Osteoblast (primary cell): ENCODE measurements at regions not wholly inside any gene's neighbourhood (a gene's known extent, or its start where the extent isn't known, plus 50 kb on each side); places are given as distances from the start of the nearest gene placed in this dataset.

Experiments used
- DNase-seq: peaks from one replicate; pipeline ENCODE4 v3.0.0; 2011; ENCODE audit warnings: low spot score, mixed read lengths; ENCODE audit not compliant: insufficient read length; ENCODE audit errors: missing footprints
- H2AFZ ChIP-seq: 2 replicates; pipeline ENCODE4 v1.6.0; 2011; ENCODE audit warnings: mild to moderate bottlenecking, low read length
- H3K27ac ChIP-seq: 2 replicates; pipeline ENCODE4 v1.5.1; 2011; ENCODE audit warnings: mild to moderate bottlenecking, low read depth, low read length, moderate library complexity
- H3K27me3 ChIP-seq: 2 replicates; pipeline ENCODE4 v1.6.0; 2012; ENCODE audit warnings: mild to moderate bottlenecking, control low read depth, inconsistent platforms, low read length, moderate library complexity; ENCODE audit not compliant: insufficient read depth
- H3K36me3 ChIP-seq: 2 replicates; pipeline ENCODE4 v1.5.1; 2011; ENCODE audit warnings: mild to moderate bottlenecking, low read length, control low read depth, moderate library complexity; ENCODE audit not compliant: insufficient read depth
- H3K4me1 ChIP-seq: 2 replicates; pipeline ENCODE4 v1.5.1; 2011; ENCODE audit warnings: mild to moderate bottlenecking, low read length, control low read depth, moderate library complexity; ENCODE audit not compliant: insufficient read depth
- H3K4me2 ChIP-seq: 2 replicates; pipeline ENCODE4 v1.6.0; 2011; ENCODE audit warnings: mild to moderate bottlenecking, low read length; ENCODE audit not compliant: insufficient read depth
- H3K4me3 ChIP-seq: fragments of 200-600 bp; sonication (generic); 3 replicates; pipeline ENCODE4 v1.5.1; 2012; ENCODE audit warnings: mild to moderate bottlenecking, low read length, inconsistent platforms; ENCODE audit not compliant: insufficient read depth
- H3K79me2 ChIP-seq: 2 replicates; pipeline ENCODE4 v1.6.0; 2012; ENCODE audit warnings: mild to moderate bottlenecking, low read length, control low read depth, inconsistent platforms; ENCODE audit not compliant: insufficient read depth
- H3K9me3 ChIP-seq: 2 replicates; pipeline ENCODE4 v1.5.1; 2011; ENCODE audit warnings: low read depth, low read length, control low read depth
- H4K20me1 ChIP-seq: 2 replicates; pipeline ENCODE4 v1.6.0; 2012; ENCODE audit warnings: mild to moderate bottlenecking, low read length, control low read depth; ENCODE audit not compliant: insufficient read depth
- TF ChIP-seq, protein P1 (sequence below): IDR thresholded peaks from 2 replicates; pipeline ENCODE4 v1.5.1; 2011; ENCODE audit warnings: mild to moderate bottlenecking, low read depth, low read length, moderate library complexity; ENCODE audit errors: extremely low read depth

DNA sequence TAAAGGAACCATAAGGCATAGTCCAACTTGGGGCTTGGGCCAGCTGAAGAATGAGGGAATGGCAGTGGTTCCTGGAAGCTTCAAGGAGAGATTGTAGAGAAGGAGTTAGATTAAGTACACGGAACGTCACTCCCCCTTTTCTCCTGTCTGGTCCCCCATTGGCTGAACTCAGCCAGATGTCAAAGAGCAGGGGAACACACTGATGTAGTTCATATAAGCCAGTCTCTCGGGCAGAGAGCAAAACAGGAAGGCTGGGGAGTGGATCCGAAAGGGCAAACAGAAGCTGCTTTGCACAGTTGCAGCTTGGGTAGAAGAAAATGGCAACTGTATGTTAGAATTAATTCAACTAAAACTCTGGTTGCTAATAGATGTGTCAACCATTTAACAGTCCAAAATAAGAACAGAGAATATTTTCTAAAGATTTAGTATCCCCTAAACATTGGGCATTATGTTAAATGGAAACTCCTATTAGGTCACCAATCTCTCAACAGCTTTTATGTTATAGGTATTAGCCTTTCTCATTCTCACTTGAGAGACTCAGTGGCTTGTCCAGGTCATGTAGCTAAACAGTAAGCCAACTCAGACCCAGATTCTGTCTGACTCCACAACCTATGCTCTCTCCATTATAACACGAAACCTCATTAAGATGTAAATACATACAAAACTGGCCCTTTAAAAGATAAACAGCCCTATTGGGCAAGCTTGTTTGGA lies 600.7 kb upstream of the USP24 start:
- TF ChIP-seq, protein P1, sequence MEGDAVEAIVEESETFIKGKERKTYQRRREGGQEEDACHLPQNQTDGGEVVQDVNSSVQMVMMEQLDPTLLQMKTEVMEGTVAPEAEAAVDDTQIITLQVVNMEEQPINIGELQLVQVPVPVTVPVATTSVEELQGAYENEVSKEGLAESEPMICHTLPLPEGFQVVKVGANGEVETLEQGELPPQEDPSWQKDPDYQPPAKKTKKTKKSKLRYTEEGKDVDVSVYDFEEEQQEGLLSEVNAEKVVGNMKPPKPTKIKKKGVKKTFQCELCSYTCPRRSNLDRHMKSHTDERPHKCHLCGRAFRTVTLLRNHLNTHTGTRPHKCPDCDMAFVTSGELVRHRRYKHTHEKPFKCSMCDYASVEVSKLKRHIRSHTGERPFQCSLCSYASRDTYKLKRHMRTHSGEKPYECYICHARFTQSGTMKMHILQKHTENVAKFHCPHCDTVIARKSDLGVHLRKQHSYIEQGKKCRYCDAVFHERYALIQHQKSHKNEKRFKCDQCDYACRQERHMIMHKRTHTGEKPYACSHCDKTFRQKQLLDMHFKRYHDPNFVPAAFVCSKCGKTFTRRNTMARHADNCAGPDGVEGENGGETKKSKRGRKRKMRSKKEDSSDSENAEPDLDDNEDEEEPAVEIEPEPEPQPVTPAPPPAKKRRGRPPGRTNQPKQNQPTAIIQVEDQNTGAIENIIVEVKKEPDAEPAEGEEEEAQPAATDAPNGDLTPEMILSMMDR, result no peak
- H3K27me3 ChIP-seq, result no peaks in the 10 kb centered on the region
- no peak overlapping the region for H3K4me3 ChIP-seq
- no peak overlapping the region for H3K27ac ChIP-seq
- no peak for DNase-seq
- no peaks in the 10 kb centered on the region for H3K79me2 ChIP-seq
- no peak overlapping the region for H2AFZ ChIP-seq
- H3K4me2 ChIP-seq, result no peak overlapping the region
- H3K4me1 ChIP-seq, result peaks cover 10% of the 10 kb centered on the region
- no peaks in the 10 kb centered on the region for H4K20me1 ChIP-seq
- no peaks in the 10 kb centered on the region for H3K36me3 ChIP-seq
- no peaks in the 10 kb centered on the region for H3K9me3 ChIP-seq

DNA sequence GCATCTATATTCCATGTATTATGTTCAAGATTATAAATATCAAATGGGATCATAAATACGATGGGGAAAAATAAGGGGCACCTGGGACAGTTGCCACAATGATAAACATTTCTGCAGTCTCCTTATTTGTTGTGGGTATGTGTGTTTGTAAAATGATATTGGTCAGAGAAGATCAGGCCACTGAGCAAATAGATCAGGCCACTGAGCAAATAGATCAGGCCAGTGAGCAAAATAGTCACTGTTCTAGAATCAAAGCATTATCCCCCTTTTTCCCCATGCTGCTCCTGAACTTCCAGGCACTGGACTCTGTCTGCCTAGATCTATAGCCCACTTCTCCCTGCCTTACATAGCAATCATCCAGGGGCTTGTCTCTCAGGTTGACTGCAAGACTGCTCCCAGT lies 599.8 kb upstream of the USP24 start:
- peaks cover 10% of the 10 kb centered on the region for H3K4me1 ChIP-seq
- H3K36me3 ChIP-seq, result no peaks in the 10 kb centered on the region
- H2AFZ ChIP-seq, result no peak overlapping the region
- no peaks in the 10 kb centered on the region for H3K27me3 ChIP-seq
- no peak for DNase-seq
- H4K20me1 ChIP-seq, result no peaks in the 10 kb centered on the region
- H3K4me2 ChIP-seq, result no peak overlapping the region
- no peak overlapping the region for H3K27ac ChIP-seq
- H3K4me3 ChIP-seq, result no peak overlapping the region
- no peaks in the 10 kb centered on the region for H3K9me3 ChIP-seq
- H3K79me2 ChIP-seq, result no peaks in the 10 kb centered on the region
- TF ChIP-seq, protein P1, result no peak

DNA sequence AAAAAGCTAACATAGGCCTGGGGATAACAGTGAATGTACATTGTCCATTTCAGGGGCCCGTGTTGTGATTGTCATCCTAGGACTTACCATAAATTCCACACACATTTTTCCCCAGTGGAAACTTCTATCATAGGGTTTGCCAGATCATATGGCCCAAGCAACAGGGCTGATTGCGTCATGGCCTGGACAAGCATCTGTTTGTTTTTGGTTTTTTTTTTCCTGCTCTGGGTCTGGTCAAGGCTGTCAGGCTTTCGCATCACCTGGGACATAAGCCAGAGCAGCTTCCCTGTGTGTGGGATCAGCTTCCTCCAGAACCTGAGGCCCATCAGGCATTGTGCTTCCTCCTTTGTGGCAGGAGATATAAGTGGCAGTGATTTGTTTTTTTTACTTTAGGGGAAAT lies 598.5 kb upstream of the USP24 start:
- DNase-seq, result no peak
- Histone ChIP-seq H3K27ac (peak overlapping the region; percentile 8), H3K27me3 (no peaks in the 10 kb centered on the region), H3K4me3 (no peak overlapping the region), H2AFZ (no peak overlapping the region), H3K36me3 (no peaks in the 10 kb centered on the region), H3K4me2 (no peak overlapping the region), H3K79me2 (no peaks in the 10 kb centered on the region), H4K20me1 (no peaks in the 10 kb centered on the region), H3K9me3 (no peaks in the 10 kb centered on the region), H3K4me1 (peaks cover 10% of the 10 kb centered on the region)
- TF ChIP-seq, protein P1, result no peak

DNA sequence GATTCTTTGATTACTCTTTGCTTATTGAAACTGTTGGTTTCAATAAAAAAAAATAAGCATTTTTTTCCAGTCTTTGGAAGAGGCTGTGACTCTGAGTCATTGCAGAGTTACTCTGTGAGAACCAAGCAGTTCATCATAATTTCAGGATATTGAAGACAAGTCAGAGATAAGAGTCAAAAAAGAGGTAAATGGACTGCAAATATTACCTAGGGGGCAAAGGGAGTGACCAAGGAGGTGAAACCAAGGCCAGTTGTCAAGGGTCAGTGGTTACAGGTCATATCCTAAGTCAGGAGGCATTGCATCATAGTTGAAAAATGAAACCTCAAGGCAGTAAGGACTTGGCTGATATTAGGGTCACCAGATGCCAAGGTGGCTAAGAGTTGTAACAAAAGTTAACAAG lies 597.1 kb upstream of the USP24 start:
- H3K4me3 ChIP-seq, result no peak overlapping the region
- no peak overlapping the region for H3K27ac ChIP-seq
- H3K36me3 ChIP-seq, result no peaks in the 10 kb centered on the region
- peaks cover 10% of the 10 kb centered on the region for H3K4me1 ChIP-seq
- TF ChIP-seq, protein P1, result no peak
- no peak for DNase-seq
- H3K27me3 ChIP-seq, result no peaks in the 10 kb centered on the region
- no peak overlapping the region for H2AFZ ChIP-seq
- H3K4me2 ChIP-seq, result no peak overlapping the region
- no peaks in the 10 kb centered on the region for H3K79me2 ChIP-seq
- no peaks in the 10 kb centered on the region for H4K20me1 ChIP-seq
- H3K9me3 ChIP-seq, result no peaks in the 10 kb centered on the region
